Activated naive CD4-positive, alpha-beta T cell treated with anti-CD3 and anti-CD28 coated beads, Interleukin-2, amount 50 U/mL, for 72 hours (primary cell): ENCODE measurements at regions not wholly inside any gene's neighbourhood (a gene's known extent, or its start where the extent isn't known, plus 50 kb on each side); places are given as distances from the start of the nearest gene placed in this dataset.

Experiments
- ATAC-seq, 2 donors: fragments of 150-1000 bp; cut with Tn5 transposase; 2 replicates each; pipeline ENCODE4 v1.10.0; 2021; ENCODE audit warnings: mild to moderate bottlenecking in 2 of 2, moderate library complexity in 2 of 2
- DNase-seq, 2 donors: peaks; one replicate each; pipeline ENCODE4 v3.0.0; 2021 to 2022; ENCODE audit warnings: low spot score in 2 of 2
- H3K27ac Mint-ChIP-seq, 2 donors: one replicate each; pipeline ENCODE4 v1.8.0; 2022; ENCODE audit warnings: mild to moderate bottlenecking in 2 of 2, mixed read lengths in 2 of 2
- H3K36me3 Mint-ChIP-seq, 2 donors: one replicate each; pipeline ENCODE4 v1.8.0; 2022; ENCODE audit warnings: mixed read lengths in 2 of 2
- H3K9me3 Mint-ChIP-seq, 2 donors: one replicate each; pipeline ENCODE4 v1.8.0; 2022; ENCODE audit warnings: mixed read lengths in 2 of 2

GRCh38 chr5:88666761-88667495, 216.1 kb downstream of the MEF2C start:
- ATAC-seq, result no peak
- Mint-ChIP-seq H3K27ac (peak overlapping the region in 1 of 2 donors; percentile 67), H3K36me3 (peaks cover 19 to 31% of the 10 kb centered on the region in 2 donors), H3K9me3 (peaks cover 0 to 11% of the 10 kb centered on the region in 2 donors)
- DNase-seq, result no peak

DNA sequence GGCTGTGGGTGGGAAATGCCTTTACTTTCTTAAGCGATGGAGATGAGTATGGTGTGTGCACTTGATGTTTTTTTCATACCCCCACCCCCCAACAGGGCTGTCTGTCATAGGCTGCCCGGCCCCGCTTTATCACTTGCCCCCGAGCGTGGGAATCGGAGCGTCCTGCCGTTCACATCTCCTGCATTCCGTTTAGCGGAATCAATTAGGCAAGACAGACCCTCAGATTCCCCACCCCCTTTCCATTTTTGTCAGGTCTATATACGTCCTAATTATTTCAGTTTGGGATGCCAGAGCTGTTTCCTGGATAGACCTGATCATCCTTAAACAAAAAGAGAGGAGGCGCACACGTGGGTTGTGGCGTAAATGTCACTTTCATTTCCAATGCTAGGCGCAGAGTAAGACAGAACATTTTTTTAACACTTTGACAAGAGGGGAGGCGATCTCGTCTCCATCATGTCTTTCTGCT, 217.2 kb downstream of the MEF2C start:
- peaks cover 19 to 37% of the 10 kb centered on the region in 2 donors for H3K36me3 Mint-ChIP-seq
- no peak overlapping the region for H3K27ac Mint-ChIP-seq
- H3K9me3 Mint-ChIP-seq, result peaks cover 0 to 11% of the 10 kb centered on the region in 2 donors
- DNase-seq (no peak), ATAC-seq (no peak)

DNA sequence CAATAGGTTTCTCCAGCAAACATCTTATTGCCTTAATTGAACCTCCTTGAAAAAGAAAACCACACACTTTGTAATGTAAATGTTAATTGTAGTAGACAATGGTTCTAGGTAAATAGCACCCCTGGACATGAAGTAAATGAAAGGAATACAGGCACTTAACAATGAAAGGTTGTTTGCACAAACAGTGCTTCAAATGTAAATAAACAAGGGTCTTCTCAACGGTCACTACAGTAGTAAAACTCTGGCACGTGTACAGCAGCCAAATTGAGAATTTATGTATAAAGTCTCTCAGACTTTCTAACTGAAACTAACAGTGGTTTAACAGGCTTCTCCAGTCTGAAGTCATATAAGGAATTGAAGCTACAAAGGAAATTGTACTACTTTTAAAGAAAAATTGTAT, 218.3 kb downstream of the MEF2C start:
- ATAC-seq, result no peak
- peaks cover 0 to 11% of the 10 kb centered on the region in 2 donors for H3K9me3 Mint-ChIP-seq
- H3K36me3 Mint-ChIP-seq, result peaks cover 24 to 42% of the 10 kb centered on the region in 2 donors
- H3K27ac Mint-ChIP-seq, result no peak overlapping the region
- DNase-seq, result no peak

DNA sequence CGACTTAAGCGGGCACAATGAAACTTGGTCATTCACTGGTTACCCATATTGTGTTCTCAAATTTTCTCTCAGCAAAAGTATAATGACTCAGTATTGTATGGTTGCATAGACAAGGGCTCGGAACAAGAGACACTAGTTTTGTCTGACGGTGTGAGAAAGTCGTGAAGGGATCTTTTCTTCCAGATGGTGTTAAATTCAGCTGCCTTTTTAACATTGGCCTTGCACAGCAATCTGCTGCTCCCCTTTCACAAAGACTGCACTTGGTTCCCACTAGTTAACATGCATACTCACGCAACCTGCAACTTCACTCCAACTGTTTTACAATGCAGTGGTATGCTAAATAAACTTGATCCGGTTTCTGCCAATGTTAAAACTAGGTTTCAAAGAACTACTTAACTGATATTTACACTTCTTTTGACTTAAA, 219.2 kb downstream of the MEF2C start:
- peaks cover 24 to 44% of the 10 kb centered on the region in 2 donors for H3K36me3 Mint-ChIP-seq
- H3K9me3 Mint-ChIP-seq, result peaks cover 0 to 11% of the 10 kb centered on the region in 2 donors
- H3K27ac Mint-ChIP-seq, result no peak overlapping the region
- DNase-seq (no peak), ATAC-seq (no peak)

DNA sequence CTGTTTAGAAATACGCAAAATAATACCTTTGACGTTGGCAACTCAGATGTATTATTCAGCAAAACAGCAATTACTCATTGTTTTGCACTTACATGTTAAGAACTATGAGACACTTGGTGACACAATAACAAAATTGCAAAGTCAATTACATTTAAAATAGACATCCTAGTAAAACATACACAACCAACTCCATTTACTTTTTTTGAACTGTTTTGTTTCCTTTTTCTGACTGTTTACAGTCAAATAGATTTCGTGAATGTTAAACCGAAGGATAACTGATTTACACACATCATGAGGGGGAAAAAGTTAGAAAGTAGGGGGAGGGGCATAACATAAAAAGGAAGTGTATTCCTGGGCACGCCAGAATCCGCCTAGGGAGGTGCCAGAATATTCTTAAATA, 220.1 kb downstream of the MEF2C start:
- DNase-seq (no peak), ATAC-seq (no peak)
- peaks cover 0 to 7% of the 10 kb centered on the region in 2 donors for H3K9me3 Mint-ChIP-seq
- no peak overlapping the region for H3K27ac Mint-ChIP-seq
- peaks cover 24 to 42% of the 10 kb centered on the region in 2 donors for H3K36me3 Mint-ChIP-seq

- H3K36me3 Mint-ChIP-seq, result peaks cover 17 to 31% of the 10 kb centered on the region in 2 donors
Measured at GRCh38 chr5:88661806-88662207, 221.2 kb downstream of the MEF2C start.

DNA sequence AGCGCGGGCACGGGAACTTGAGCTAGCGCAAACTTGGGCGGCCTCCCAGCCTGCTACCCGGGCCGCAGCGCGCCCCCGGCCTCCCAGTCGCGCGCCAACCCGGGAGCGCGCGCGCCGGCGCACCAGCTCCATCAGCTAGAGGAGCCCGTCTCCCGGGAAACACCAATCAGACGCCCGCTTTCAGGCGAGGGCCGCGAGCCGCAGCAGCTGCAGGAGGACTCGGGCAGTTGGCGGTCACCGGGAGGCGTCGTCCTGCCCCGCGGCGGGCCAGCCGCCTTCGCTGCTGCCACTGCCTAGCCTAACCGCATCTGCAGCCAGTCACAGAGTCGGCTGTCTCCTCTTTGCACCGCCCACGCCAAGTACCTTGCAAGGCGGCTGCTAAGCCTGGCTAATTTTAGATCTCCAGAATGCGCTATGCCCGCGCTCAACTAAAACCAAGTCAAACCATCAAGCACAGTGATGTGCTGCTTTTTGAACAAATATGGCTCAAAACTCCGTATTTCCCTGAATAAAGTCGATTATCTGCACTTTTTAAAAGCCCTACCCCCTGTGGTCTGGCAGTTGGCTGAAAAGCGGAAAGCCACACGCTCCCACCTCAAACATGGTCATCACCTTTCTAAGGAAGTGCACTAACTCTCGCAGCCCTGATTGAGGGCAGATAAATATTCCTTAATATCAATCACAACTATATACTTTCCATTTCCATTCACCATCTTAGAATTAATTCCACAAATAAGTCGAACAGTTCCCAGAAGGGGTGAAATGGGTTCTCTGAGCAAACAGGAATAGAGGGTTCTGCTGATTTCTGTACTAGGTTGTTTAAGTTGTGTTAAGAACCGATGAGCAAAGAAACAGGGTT, 221.8 kb downstream of the MEF2C start:
- H3K9me3 Mint-ChIP-seq, result peaks cover 0 to 7% of the 10 kb centered on the region in 2 donors
- ATAC-seq, result peak; percentile 60 to 86
- peaks cover 12 to 25% of the 10 kb centered on the region in 2 donors for H3K36me3 Mint-ChIP-seq
- DNase-seq, result peak in 1 of 2 donors; percentile 38
- H3K27ac Mint-ChIP-seq, result peak overlapping the region in 1 of 2 donors; percentile 38

More at GRCh38 chr5:88661806-88662207, 221.2 kb downstream of the MEF2C start:
- DNase-seq (no peak), ATAC-seq (no peak)
- Mint-ChIP-seq H3K9me3 (peaks cover 0 to 7% of the 10 kb centered on the region in 2 donors), H3K27ac (no peak overlapping the region)

DNA sequence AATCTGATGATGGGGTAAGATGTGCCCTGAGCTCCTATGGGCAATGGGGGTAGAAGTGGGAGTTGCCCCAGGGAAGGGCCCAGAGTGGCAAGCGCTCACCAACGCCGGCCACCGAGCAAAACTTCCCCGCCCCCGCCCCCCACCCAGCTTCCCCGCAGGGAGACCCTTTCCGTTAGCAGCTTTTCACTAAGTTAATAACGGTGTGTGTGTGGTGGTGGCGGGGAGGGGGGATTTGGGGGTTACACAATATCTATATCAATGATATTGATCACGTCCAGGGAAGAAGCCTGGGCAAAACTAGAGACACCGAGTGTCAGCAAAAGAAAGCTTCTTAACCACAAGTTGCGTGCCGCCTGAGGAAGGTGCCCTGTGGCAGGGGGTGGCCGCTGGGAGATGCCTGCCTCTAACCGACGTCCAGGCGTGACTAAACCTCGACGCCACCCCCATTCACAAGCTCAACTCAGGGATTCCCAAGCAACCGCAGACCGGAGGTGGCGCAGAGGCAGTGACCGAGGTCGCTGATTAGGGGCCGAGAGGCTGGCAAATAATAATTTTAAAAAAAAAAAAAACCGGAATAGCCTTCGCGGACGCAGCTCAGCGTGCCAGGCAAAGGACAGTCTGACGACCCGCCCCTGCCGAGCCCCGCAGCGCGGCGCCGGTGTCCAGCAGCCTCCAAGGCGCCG, 222.6 kb downstream of the MEF2C start:
- H3K36me3 Mint-ChIP-seq, result peaks cover 5 to 25% of the 10 kb centered on the region in 2 donors
- peak; percentile 25 to 53 for ATAC-seq
- no peak overlapping the region for H3K27ac Mint-ChIP-seq

GRCh38 chr5:88659529-88660263, 223.3 kb downstream of the MEF2C start:
- H3K36me3 Mint-ChIP-seq, result peaks cover 5 to 25% of the 10 kb centered on the region in 2 donors
- DNase-seq (peak in 1 of 2 donors; percentile 5), ATAC-seq (no peak)
- no peak overlapping the region for H3K27ac Mint-ChIP-seq
- peaks cover 0 to 7% of the 10 kb centered on the region in 2 donors for H3K9me3 Mint-ChIP-seq

More for the DNA sequence above, 222.6 kb downstream of the MEF2C start:
- H3K9me3 Mint-ChIP-seq, result peaks cover 0 to 7% of the 10 kb centered on the region in 2 donors
- DNase-seq, result peak in 1 of 2 donors; percentile 4

DNA sequence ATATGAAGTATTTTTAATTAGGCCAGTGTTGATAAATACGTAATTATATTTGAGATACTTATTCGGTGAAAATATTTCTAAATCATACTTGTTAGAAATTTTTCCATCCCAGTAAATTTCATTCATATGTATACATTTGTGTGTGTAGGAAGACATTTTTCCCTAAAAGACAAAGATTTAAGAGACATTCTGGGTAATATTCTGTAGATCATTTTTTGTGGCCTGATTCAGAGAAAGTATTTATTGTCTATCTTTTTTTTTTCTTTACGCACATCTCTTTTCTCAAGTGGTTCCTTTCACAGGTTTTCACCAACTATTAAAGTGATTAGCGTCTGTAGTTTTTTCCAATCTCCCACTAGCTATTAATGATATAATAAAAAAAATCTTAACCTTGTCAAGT, 224.1 kb downstream of the MEF2C start:
- DNase-seq (no peak), ATAC-seq (no peak)
- H3K27ac Mint-ChIP-seq, result no peak overlapping the region
- peaks cover 5 to 21% of the 10 kb centered on the region in 2 donors for H3K36me3 Mint-ChIP-seq
- H3K9me3 Mint-ChIP-seq, result peaks cover 0 to 4% of the 10 kb centered on the region in 2 donors

DNA sequence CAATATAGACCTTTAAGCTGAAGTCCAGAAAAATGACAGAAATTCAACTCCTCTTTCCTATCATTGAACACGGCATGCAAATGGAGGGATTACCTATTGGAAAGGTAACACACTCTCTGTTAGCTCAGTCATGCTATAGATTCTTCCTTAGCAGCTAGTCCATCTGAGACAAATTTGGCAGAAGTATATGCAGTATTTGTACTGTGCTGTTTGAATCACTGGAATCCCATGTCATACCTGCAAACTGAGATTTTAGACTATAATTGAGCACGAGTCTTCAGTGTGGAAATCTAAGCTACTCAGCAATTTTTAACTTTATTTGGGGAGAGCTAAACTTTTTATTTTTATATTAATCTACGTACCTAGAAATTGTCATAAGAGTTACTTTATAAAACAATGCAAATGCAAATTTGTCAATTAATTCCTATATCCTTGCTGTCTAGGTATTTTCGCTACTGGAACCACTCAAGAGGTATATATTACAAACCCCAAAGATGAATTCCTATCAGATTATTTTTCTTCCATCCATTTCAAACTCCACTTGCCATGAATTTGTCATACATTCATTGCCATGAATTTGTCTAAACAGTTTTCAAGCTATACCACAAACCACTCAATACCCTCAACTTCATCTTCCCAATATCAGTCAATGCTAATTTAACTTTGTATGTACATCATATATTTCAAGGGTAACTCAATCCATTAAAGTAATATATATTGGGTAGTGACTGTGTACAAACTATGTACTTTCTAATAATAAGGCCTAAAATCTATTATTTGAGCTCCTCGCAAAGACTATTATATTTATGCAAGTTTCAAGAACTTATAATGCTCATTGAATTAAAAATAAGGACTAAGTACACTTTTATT, 224.8 kb downstream of the MEF2C start:
- no peak for ATAC-seq
- peaks cover 5 to 15% of the 10 kb centered on the region in 2 donors for H3K36me3 Mint-ChIP-seq
- H3K9me3 Mint-ChIP-seq, result no peaks in the 10 kb centered on the region
- no peak overlapping the region for H3K27ac Mint-ChIP-seq
- no peak for DNase-seq

GRCh38 chr5:88657136-88657535, 225.8 kb downstream of the MEF2C start:
- Mint-ChIP-seq H3K27ac (no peak overlapping the region), H3K36me3 (peaks cover 5 to 15% of the 10 kb centered on the region in 2 donors), H3K9me3 (no peaks in the 10 kb centered on the region)
- no peak for DNase-seq
- ATAC-seq, result no peak

GRCh38 chr5:88656221-88656950, 226.6 kb downstream of the MEF2C start:
- Mint-ChIP-seq H3K36me3 (peaks cover 5 to 12% of the 10 kb centered on the region in 2 donors), H3K9me3 (no peaks in the 10 kb centered on the region), H3K27ac (no peak overlapping the region)
- no peak for DNase-seq
- no peak for ATAC-seq

DNA sequence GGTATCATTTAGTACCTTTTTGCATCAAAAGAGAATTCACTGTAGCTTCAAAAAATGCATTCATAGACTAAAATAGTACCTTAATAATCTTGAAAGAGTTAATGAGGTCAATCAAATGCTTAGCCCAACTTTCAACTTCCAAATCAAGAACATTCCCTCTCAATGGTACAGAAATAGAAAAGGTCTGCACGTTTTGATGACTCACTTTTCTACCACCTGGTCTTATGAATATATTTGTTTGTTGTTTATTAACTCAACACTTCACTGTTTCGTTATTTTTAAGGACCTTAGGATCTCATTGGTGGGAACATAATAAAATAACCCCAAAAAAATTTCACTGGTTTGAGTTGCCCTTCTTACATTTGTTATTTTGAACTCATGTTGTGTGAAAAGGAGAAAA, 229.5 kb downstream of the MEF2C start:
- DNase-seq, result no peak
- no peaks in the 10 kb centered on the region for H3K36me3 Mint-ChIP-seq
- H3K9me3 Mint-ChIP-seq, result no peaks in the 10 kb centered on the region
- ATAC-seq, result no peak
- no peak overlapping the region for H3K27ac Mint-ChIP-seq

GRCh38 chr5:88647901-88648300, 235.1 kb downstream of the MEF2C start:
- H3K36me3 Mint-ChIP-seq, result no peaks in the 10 kb centered on the region
- DNase-seq (no peak), ATAC-seq (no peak)
- no peak overlapping the region for H3K27ac Mint-ChIP-seq
- no peaks in the 10 kb centered on the region for H3K9me3 Mint-ChIP-seq
